HEK293 (cell line): ENCODE measurements at regions not wholly inside any gene's neighbourhood (a gene's known extent, or its start where the extent isn't known, plus 50 kb on each side); places are given as distances from the start of the nearest gene placed in this dataset.

Source experiments
- CTCF ChIA-PET: fragments of 350-600 bp; formaldehyde crosslinking; extraction: SDS; loops from one replicate; lab custom pipeline; 2021; ENCODE audit warnings: antibody characterized with exemption; lab: Yijun Ruan, JAX
- POLR2A ChIA-PET: fragments of 300-600 bp; formaldehyde crosslinking; extraction: SDS; loops from one replicate; lab custom pipeline; 2020; ENCODE audit warnings: antibody characterized with exemption, inconsistent platforms; lab: Yijun Ruan, JAX
- H3K27ac ChIP-seq: fragments of 200-500 bp; sonication (Bioruptor generic); 2 replicates; pipeline ENCODE4 v1.5.1; 2014; ENCODE audit warnings: low read depth, low read length, control low read depth, inconsistent platforms; ENCODE audit errors: extremely low read depth
- H3K36me3 ChIP-seq, 2 experiments: fragments of 200-500 bp in 1 of 2; sonication (Bioruptor generic) in 1 of 2; 1 replicate in 1 of 2; 2 replicates in 1 of 2; pipeline ENCODE4 v1.5.1; 2014 to 2017; ENCODE audit warnings: inconsistent platforms in 2 of 2, low read length in 2 of 2; ENCODE audit not compliant: control insufficient read depth in 2 of 2, insufficient read depth in 1 of 2
- H3K4me1 ChIP-seq: fragments of 200-500 bp; sonication (Bioruptor generic); 2 replicates; pipeline ENCODE4 v1.5.1; 2014; ENCODE audit warnings: mild to moderate bottlenecking, low read length, inconsistent platforms; ENCODE audit not compliant: control insufficient read depth, insufficient read depth
- H3K4me3 ChIP-seq: 2 replicates; pipeline ENCODE4 v1.5.1; 2011; ENCODE audit warnings: low read depth, mild to moderate bottlenecking, control low read depth, low read length, moderate library complexity
- H3K9me3 ChIP-seq: fragments of 200-500 bp; sonication (Bioruptor generic); 2 replicates; pipeline ENCODE4 v1.5.1; 2014; ENCODE audit warnings: low read depth, low read length, inconsistent platforms; ENCODE audit not compliant: control insufficient read depth, insufficient read depth
- GLIS1 ChIP-seq: fragments of 450-650 bp; formaldehyde crosslinking; IDR thresholded peaks from 2 replicates; pipeline ENCODE4 v1.5.1; 2016; ENCODE audit warnings: missing biosample characterization, missing genetic modification characterization
- SETDB1 ChIP-seq: IDR thresholded peaks from one replicate; pipeline ENCODE4 v1.6.1; 2017; ENCODE audit warnings: mild to moderate bottlenecking, low read length, moderate library complexity, mixed read lengths; ENCODE audit not compliant: insufficient read length
- SP3 ChIP-seq: fragments of 450-650 bp; formaldehyde crosslinking; IDR thresholded peaks from 2 replicates; pipeline ENCODE4 v1.5.1; 2016; ENCODE audit warnings: missing biosample characterization, missing genetic modification characterization
- TRIM28 ChIP-seq: IDR thresholded peaks from 2 replicates; pipeline ENCODE4 v1.6.1; 2011; ENCODE audit warnings: low read length, control low read depth, borderline replicate concordance
- ZBTB20 ChIP-seq: fragments of 450-650 bp; formaldehyde crosslinking; IDR thresholded peaks from 2 replicates; pipeline ENCODE4 v1.5.1; 2016; ENCODE audit warnings: missing biosample characterization, missing genetic modification characterization
- ZBTB44 ChIP-seq: fragments of 450-650 bp; IDR thresholded peaks from 2 replicates; pipeline ENCODE4 v1.5.1; 2018; ENCODE audit warnings: missing biosample characterization, mild to moderate bottlenecking, missing genetic modification characterization
- ZBTB8A ChIP-seq: fragments of 450-650 bp; formaldehyde crosslinking; IDR thresholded peaks from 2 replicates; pipeline ENCODE4 v1.5.1; 2016; ENCODE audit warnings: missing biosample characterization, missing genetic modification characterization
- ZFP37 ChIP-seq: fragments of 450-650 bp; formaldehyde crosslinking; IDR thresholded peaks from 2 replicates; pipeline ENCODE4 v1.5.1; 2016; ENCODE audit warnings: missing biosample characterization, missing genetic modification characterization
- ZNF133 ChIP-seq: fragments of 450-650 bp; formaldehyde crosslinking; IDR thresholded peaks from 2 replicates; pipeline ENCODE4 v1.5.1; 2016; ENCODE audit warnings: missing biosample characterization, missing genetic modification characterization
- ZNF16 ChIP-seq: fragments of 450-650 bp; formaldehyde crosslinking; IDR thresholded peaks from 2 replicates; pipeline ENCODE4 v1.5.1; 2016; ENCODE audit warnings: low read depth, missing biosample characterization, missing genetic modification characterization
- ZNF2 ChIP-seq: fragments of 450-650 bp; formaldehyde crosslinking; IDR thresholded peaks from 2 replicates; pipeline ENCODE4 v1.5.1; 2016; ENCODE audit warnings: missing biosample characterization, missing genetic modification characterization
- ZNF26 ChIP-seq: fragments of 450-650 bp; formaldehyde crosslinking; IDR thresholded peaks from 2 replicates; pipeline ENCODE4 v1.5.1; 2016; ENCODE audit warnings: missing biosample characterization, missing genetic modification characterization
- ZNF398 ChIP-seq: fragments of 450-650 bp; formaldehyde crosslinking; IDR thresholded peaks from 2 replicates; pipeline ENCODE4 v1.5.1; 2017; ENCODE audit warnings: missing biosample characterization, missing genetic modification characterization
- ZNF548 ChIP-seq: fragments of 450-650 bp; formaldehyde crosslinking; IDR thresholded peaks from 2 replicates; pipeline ENCODE4 v1.5.1; 2016; ENCODE audit warnings: missing biosample characterization, missing genetic modification characterization
- ZNF560 ChIP-seq: fragments of 450-650 bp; formaldehyde crosslinking; IDR thresholded peaks from 2 replicates; pipeline ENCODE4 v1.5.1; 2017; ENCODE audit warnings: missing biosample characterization, missing genetic modification characterization, borderline replicate concordance
- ZNF626 ChIP-seq: fragments of 450-650 bp; sonication (Bioruptor Pico); formaldehyde crosslinking; IDR thresholded peaks from 2 replicates; pipeline ENCODE4 v1.5.1; 2018; ENCODE audit warnings: missing biosample characterization, missing genetic modification characterization, inconsistent platforms

GRCh38 chr5:133723651-133724366 lies 111.5 kb upstream of the FSTL4 start:
- Histone ChIP-seq H3K4me1 (no peaks in the 10 kb centered on the region), H3K9me3 (no peaks in the 10 kb centered on the region), H3K36me3 (no peaks in the 10 kb centered on the region), H3K4me3 (no peak overlapping the region), H3K27ac (no peak overlapping the region)
- CTCF ChIA-PET: no interaction called here
- POLR2A ChIA-PET: no interaction called here
- TF ChIP-seq ZBTB20 (tag by site-specific recombination) (no peak), GLIS1 (peak; percentile 91)

- ChIA-PET CTCF (no interaction called here), POLR2A (no interaction called here)
- no peaks in the 10 kb centered on the region for H3K4me1 ChIP-seq
- no peaks in the 10 kb centered on the region for H3K9me3 ChIP-seq
- no peaks in the 10 kb centered on the region for H3K36me3 ChIP-seq
- TF ChIP-seq SP3: no peak
- TF ChIP-seq ZNF560 (tag by site-specific recombination): no peak
- no peak for TF ChIP-seq ZNF26 (tag by site-specific recombination)
- TF ChIP-seq ZBTB8A (tag by site-specific recombination): no peak
- no peak overlapping the region for H3K27ac ChIP-seq
- no peak overlapping the region for H3K4me3 ChIP-seq
These were observed 110.8 kb upstream of the FSTL4 start for GRCh38 chr5:133723126-133723525.

GRCh38 chr5:133721365-133721764 lies 109.0 kb upstream of the FSTL4 start:
- H3K27ac ChIP-seq: no peak overlapping the region
- H3K36me3 ChIP-seq: no peaks in the 10 kb centered on the region
- no peaks in the 10 kb centered on the region for H3K9me3 ChIP-seq
- no peak overlapping the region for H3K4me3 ChIP-seq
- ChIA-PET CTCF (no interaction called here), POLR2A (no interaction called here)
- TF ChIP-seq ZNF548 (tag by site-specific recombination) (no peak), ZNF398 (no peak), TRIM28 (0 out of 2 replicates have a peak, but pooled peaks have one; percentile 38), ZBTB44 (tag by site-specific recombination) (no peak), ZNF16 (no peak), SETDB1 (peak; percentile 94), ZFP37 (no peak), ZNF2 (tag by site-specific recombination) (no peak), ZNF626 (tag by site-specific recombination) (0 out of 2 replicates have a peak, but pooled peaks have one; percentile 12), ZNF133 (tag by site-specific recombination) (no peak)
- no peaks in the 10 kb centered on the region for H3K4me1 ChIP-seq
